ENCODE measurements at regions not wholly inside any gene's neighbourhood (a gene's known extent, or its start where the extent isn't known, plus 50 kb on each side); places are given as distances from the start of the nearest gene placed in this dataset.

DNA sequence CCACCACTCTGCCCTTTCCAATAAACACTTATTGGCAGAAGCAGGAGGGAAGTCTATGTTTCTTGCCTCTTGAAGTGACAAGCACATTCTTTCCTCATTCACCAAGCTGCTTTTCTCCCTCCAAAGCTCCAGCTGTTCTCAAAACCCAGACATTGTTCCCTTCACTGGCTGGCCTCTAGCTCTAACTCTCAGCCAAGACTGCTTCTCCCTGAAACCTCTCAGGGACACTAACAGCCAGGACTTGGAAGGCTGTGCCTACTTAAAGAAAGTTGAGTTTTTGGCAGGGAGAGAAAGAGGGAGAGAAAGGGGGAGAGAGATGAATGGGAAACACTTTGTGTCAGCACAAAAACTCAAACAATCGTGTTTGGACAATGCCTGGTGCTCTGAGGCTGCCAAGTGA is 99.5 kb downstream of the COX18 start:
- TF ChIP-seq, protein P1, sequence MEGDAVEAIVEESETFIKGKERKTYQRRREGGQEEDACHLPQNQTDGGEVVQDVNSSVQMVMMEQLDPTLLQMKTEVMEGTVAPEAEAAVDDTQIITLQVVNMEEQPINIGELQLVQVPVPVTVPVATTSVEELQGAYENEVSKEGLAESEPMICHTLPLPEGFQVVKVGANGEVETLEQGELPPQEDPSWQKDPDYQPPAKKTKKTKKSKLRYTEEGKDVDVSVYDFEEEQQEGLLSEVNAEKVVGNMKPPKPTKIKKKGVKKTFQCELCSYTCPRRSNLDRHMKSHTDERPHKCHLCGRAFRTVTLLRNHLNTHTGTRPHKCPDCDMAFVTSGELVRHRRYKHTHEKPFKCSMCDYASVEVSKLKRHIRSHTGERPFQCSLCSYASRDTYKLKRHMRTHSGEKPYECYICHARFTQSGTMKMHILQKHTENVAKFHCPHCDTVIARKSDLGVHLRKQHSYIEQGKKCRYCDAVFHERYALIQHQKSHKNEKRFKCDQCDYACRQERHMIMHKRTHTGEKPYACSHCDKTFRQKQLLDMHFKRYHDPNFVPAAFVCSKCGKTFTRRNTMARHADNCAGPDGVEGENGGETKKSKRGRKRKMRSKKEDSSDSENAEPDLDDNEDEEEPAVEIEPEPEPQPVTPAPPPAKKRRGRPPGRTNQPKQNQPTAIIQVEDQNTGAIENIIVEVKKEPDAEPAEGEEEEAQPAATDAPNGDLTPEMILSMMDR (IDR thresholded peaks at IDR 0.05; ENCODE audit: control insufficient read depth, extremely low read depth, insufficient read depth): no peak
- no peak overlapping the region for H3K4me3 ChIP-seq (ENCODE audit: low read depth, low read length)
- no peak for DNase-seq (ENCODE audit: low read depth)

DNA sequence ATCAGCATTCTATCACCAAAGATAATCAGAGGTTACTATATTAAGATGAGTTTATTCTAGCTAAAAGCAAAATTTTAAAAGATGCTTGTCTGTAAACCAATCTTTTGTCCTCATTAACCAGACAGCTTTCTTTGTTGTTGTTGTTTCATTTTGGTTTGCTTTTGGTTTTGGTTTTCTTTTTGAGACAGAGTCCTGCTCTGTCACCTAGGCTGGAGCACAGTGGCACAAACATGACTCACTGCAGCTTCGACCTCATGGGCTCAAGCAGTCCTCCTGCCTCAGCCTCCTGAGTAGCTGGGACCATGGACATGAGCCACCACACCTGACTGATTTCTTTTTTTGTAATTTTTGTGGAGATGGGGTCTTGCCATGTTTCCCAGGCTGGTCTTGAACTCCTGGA is 102.9 kb downstream of the COX18 start:
- DNase-seq (ENCODE audit: low read depth): no peak
- H3K4me3 ChIP-seq (ENCODE audit: low read depth, low read length): no peak overlapping the region
- TF ChIP-seq, protein P1 (IDR thresholded peaks at IDR 0.05; ENCODE audit: control insufficient read depth, extremely low read depth, insufficient read depth): no peak

DNA sequence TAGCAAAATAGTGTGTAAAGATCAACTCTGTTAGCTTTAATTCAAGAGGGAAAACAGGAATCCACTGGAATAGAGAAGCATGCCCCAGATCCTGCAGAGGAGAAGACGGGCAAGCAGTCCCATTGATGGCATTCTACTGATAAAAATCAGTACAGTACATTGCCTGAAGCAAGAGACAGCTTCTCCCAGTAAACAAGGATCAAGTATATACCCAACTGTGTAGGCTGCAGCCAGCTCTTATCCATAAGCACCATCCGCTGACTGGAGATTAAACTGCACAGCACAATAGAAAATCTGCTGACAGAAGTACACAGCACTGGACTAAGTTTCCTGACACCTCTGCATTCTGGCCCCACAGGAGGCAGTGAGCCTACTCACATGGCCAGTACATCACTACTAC is 110.1 kb downstream of the COX18 start:
- TF ChIP-seq, protein P1 (IDR thresholded peaks at IDR 0.05; ENCODE audit: control insufficient read depth, extremely low read depth, insufficient read depth): no peak
- H3K4me3 ChIP-seq (ENCODE audit: low read depth, low read length): no peak overlapping the region
- DNase-seq (ENCODE audit: low read depth): no peak

DNA sequence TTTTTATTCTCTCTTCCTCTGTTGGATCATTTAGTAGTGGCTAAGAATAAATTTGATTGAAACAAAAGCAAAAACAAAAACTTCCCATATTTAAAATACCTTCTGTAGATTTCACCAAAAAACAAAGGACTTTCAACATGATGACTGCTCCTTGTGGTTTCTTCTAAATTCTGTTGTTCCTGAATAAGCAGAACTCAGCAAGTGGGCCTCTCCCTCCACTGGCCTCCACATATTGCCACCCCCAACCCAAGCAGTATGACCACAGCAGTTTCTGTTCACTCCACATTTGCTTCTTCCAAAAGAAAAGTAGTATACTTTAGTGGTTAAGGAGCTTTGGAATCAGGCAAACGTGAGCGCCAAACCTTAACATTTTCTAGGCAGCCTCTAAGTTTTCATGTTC is 114.7 kb downstream of the COX18 start:
- DNase-seq (ENCODE audit: low read depth): no peak
- H3K4me3 ChIP-seq (ENCODE audit: low read depth, low read length): no peak overlapping the region
- TF ChIP-seq, protein P1 (IDR thresholded peaks at IDR 0.05; ENCODE audit: control insufficient read depth, extremely low read depth, insufficient read depth): no peak

DNA sequence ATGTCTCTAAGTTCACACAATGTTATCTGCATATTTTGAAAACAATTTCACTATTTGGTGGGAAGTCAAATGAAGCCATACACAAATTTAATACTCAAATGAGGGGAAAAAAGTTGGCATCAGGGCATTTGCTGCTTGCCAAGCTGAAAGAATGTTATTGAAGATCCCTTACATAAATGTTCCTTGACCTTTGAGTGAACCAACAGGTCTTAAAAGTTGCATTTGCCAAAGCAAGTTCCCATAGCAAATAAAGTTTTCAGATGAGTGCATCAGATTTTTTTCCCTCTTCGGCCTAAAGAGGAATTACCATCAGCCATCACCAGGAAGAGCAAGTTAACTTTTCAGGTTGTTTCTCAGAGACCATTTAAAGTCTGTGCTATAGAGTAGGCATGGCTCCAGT is 115.9 kb downstream of the COX18 start:
- DNase-seq (ENCODE audit: low read depth): no peak
- TF ChIP-seq, protein P1 (IDR thresholded peaks at IDR 0.05; ENCODE audit: control insufficient read depth, extremely low read depth, insufficient read depth): no peak
- H3K4me3 ChIP-seq (ENCODE audit: low read depth, low read length): no peak overlapping the region

DNA sequence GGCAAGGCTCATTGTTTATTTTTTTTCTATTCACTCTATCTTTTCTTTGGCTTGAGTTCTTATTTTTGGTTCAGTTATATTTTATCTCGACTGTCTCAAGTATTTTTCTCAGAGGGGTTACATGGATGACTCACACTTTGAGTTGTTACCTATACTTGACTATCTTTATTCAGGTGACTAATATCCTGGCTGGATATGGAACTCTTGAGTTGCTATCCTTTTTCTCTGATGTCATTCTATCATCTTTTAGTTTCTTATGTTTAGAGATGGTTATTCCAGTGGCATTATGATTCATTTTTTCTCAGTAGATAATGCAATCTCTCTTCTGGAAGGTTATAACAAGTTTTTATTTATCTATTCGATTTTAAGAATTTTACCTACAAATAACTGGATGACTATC is 117.9 kb downstream of the COX18 start:
- TF ChIP-seq, protein P1 (IDR thresholded peaks at IDR 0.05; ENCODE audit: control insufficient read depth, extremely low read depth, insufficient read depth): no peak
- no peak for DNase-seq (ENCODE audit: low read depth)
- no peak overlapping the region for H3K4me3 ChIP-seq (ENCODE audit: low read depth, low read length)

DNA sequence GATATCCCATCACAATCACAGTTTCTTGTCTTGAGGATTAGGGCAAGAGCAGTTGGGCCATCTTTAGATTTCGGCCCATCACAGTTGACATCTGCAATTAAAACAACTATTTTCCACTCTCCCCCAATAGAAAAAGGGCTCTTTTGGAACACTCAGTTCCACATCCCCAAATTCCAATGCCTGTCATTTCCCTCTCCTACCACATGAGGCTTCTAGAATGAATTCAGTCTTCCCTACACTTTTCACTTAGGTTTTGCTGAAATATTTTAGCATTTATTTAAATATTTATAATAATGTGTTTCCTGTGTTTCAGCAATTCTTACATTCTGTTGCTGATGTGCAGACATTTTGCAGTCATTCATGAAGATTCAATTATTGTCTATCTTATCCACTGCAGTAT is 118.4 kb downstream of the COX18 start:
- no peak overlapping the region for H3K4me3 ChIP-seq (ENCODE audit: low read depth, low read length)
- TF ChIP-seq, protein P1 (IDR thresholded peaks at IDR 0.05; ENCODE audit: control insufficient read depth, extremely low read depth, insufficient read depth): no peak
- no peak for DNase-seq (ENCODE audit: low read depth)

Measured in LNCaP clone FGC (cell line).